ENCODE measurements at regions not wholly inside any gene's neighbourhood (a gene's known extent, or its start where the extent isn't known, plus 50 kb on each side); places are given as distances from the start of the nearest gene placed in this dataset.

DNA sequence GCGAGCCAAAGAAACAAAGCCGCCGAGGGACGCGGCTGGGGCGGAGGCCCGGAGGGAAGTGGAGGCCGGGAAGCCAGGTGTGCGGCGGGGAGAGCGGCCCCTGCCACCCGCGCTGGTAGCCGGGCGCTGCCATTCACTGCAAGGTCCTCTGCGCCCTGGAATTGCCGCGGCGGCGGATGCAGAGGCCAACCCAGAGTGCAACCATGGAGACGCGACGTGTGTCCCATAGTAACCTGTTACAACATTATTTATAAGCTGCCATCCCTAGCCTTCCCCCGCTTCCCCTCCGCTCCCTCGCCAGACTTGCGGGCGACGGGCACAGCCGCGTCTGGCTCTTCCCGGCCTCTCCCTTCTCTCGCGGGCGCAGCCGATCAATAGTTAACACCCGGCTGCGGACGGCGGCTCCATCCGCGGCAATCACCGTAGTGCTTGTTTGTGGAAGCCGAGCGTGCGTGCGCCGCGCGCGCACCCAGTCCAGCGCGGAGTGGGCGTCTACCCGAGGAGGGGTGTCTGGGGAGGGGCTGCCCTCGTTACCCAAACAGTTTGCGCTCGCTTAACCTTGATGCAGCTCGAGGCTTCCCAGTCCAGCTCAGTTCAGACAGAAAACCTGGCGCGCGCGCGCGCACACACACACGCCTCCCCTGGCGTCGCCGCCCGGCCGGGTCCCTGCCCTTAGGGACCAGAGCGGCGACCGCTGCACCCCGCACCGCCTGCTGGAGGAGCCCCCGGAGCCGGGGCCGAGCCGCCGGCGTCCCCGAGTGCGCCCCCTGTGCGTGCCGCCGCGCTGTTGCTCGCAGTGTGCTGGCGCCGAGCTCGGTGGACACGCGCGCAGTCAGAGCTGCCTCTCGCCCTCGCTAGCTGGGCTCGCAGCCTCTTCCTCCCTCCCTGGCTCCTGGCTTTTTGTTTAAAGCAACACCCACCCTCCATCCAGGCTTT is 165.4 kb upstream of the DPP6 start:
- Histone ChIP-seq H3K27me3 (replicated peaks in 1 of 7) (peaks cover 0 to 36% (median 24%) of the 10 kb centered on the region in 7 donors), H3K4me3 (peak overlapping the region in 7 of 8 donors; percentile 18 to 59 (median 30)), H3K4me1 (peaks cover 0 to 6% (median 0%) of the 10 kb centered on the region in 6 donors), H3K36me3 (no peaks in the 10 kb centered on the region), H3K27ac (no peak overlapping the region), H3K9me3 (peaks cover 0 to 21% (median 0%) of the 10 kb centered on the region in 8 donors)
- 3 to 7% (median 4%) methylated on average over 40 to 98 of the region's 98 CpGs for whole genome bisulfite sequencing, 5 donors
- peak in 2 of 11 experiments; percentile 21 to 26 for TF ChIP-seq CTCF (IDR thresholded peaks at IDR 0.05 in 8 of 11, conservative IDR thresholded peaks at IDR 0.05 in 3 of 11)
- peak in 1 of 3 donors; percentile 30 for TF ChIP-seq POLR2AphosphoS5 (IDR thresholded peaks at IDR 0.05)
- no peak for TF ChIP-seq POLR2A (IDR thresholded peaks at IDR 0.05)
- intact Hi-C loops (cut with DNase I; ENCODE audit: low total_unique reads) = no loop called here
- DNase-seq = no peak

DNA sequence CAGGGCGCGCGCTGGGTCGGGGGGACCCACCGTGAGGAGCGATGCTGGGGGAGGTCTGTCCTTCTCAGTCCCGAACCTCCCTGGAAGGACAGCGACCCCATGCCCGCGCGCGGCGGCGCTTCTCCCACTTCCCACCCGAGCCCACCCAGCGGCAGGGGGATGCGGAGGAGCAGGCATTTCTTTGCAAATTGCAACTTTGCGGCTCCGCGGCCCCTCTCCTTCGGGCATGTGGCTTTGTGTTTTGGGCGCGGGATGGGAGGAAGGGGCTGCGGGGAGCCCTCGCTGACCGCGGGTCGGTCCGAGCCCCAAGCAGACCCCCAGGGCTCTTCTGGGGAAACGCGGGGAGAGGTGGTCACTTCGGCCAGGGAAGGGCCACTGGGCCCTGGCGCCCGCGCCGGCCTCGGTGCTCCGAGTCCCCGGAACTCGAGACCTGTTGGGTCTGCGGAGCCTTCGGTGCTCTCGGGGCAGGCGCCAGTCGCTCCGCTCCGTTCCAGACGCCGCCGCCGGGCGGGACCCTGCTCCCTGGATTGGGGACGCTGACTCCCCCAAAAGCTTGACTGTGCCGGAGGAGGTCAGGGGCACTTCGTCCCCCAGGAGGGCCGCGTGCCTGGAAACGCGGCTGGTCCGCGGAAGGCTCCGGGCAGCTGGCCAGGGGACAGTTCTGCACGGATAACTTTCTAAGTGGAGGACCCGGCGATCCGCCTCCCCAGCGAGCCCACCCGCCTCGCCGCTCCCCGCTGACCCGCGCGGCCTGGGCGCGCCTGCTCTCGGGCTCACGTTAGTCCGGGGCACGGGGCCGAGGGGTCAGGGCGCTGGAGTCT is 164.2 kb upstream of the DPP6 start:
- Histone ChIP-seq H3K9me3 (peaks cover 0 to 21% (median 0%) of the 10 kb centered on the region in 8 donors), H3K36me3 (no peaks in the 10 kb centered on the region), H3K27me3 (replicated peaks in 1 of 7) (peaks cover 0 to 36% (median 24%) of the 10 kb centered on the region in 7 donors), H3K4me3 (peak overlapping the region in 7 of 8 donors; percentile 13 to 59 (median 30)), H3K27ac (no peak overlapping the region), H3K4me1 (peaks cover 0 to 6% (median 0%) of the 10 kb centered on the region in 6 donors)
- intact Hi-C loops (cut with DNase I; ENCODE audit: low total_unique reads) = no loop called here
- DNase-seq = no peak
- TF ChIP-seq POLR2A (IDR thresholded peaks at IDR 0.05) (no peak), POLR2AphosphoS5 (IDR thresholded peaks at IDR 0.05) (no peak), CTCF (IDR thresholded peaks at IDR 0.05 in 8 of 11, conservative IDR thresholded peaks at IDR 0.05 in 3 of 11) (no peak)
- 7 to 16% (median 10%) methylated on average over 25 to 82 of the region's 82 CpGs for WGBS, 5 donors

GRCh38 chr7:153891990-153892389 is 160.2 kb upstream of the DPP6 start:
- DNase-seq = no peak
- H3K36me3 ChIP-seq = no peaks in the 10 kb centered on the region
- no peak overlapping the region for H3K27ac ChIP-seq
- peaks cover 0 to 13% (median 0%) of the 10 kb centered on the region in 8 donors for H3K9me3 ChIP-seq
- H3K4me3 ChIP-seq = no peak overlapping the region
- 79 to 84% (median 83%) methylated on average over 6 of the region's 6 CpGs for WGBS, 5 donors
- intact Hi-C loops (cut with DNase I; ENCODE audit: low total_unique reads) = no loop called here
- no peak for TF ChIP-seq POLR2AphosphoS5 (IDR thresholded peaks at IDR 0.05)
- no peak for TF ChIP-seq CTCF (IDR thresholded peaks at IDR 0.05 in 8 of 11, conservative IDR thresholded peaks at IDR 0.05 in 3 of 11)
- no peaks in the 10 kb centered on the region for H3K4me1 ChIP-seq
- H3K27me3 ChIP-seq (replicated peaks in 1 of 7) = peaks cover 0 to 24% (median 15%) of the 10 kb centered on the region in 7 donors

Data from spleen (tissue), 11 donors.